Esophagus (tissue), 2 donors: ENCODE measurements at regions not wholly inside any gene's neighbourhood (a gene's known extent, or its start where the extent isn't known, plus 50 kb on each side); places are given as distances from the start of the nearest gene placed in this dataset.
"Not testable (repeated sequence)": the region's sequence is repeated elsewhere in the genome, so short reads cannot be mapped to it uniquely, and the experiment has no call there.

Source experiments
- H3K27ac ChIP-seq, 2 donors: one replicate each; pipeline ENCODE4 v1.5.1; 2013; ENCODE audit warnings: low read depth in 2 of 2, mild to moderate bottlenecking in 2 of 2, inconsistent platforms in 1 of 2, low read length in 1 of 2, moderate library complexity in 1 of 2
- H3K27me3 ChIP-seq, 2 donors: one replicate each; pipeline ENCODE4 v1.6.1; 2013; ENCODE audit warnings: low read length in 2 of 2, control low read depth in 1 of 2, mild to moderate bottlenecking in 1 of 2; ENCODE audit not compliant: insufficient read depth in 2 of 2, control insufficient read depth in 1 of 2
- H3K36me3 ChIP-seq, 2 donors: one replicate each; pipeline ENCODE4 v1.6.1; 2013; ENCODE audit warnings: low read length in 1 of 2; ENCODE audit not compliant: control insufficient read depth in 2 of 2, insufficient read depth in 2 of 2
- H3K4me1 ChIP-seq, 2 donors: one replicate each; pipeline ENCODE4 v1.6.1; 2013; ENCODE audit warnings: low read length in 1 of 2; ENCODE audit not compliant: control insufficient read depth in 2 of 2, insufficient read depth in 2 of 2
- H3K4me3 ChIP-seq, 2 donors: one replicate each; pipeline ENCODE4 v1.5.1; 2013; ENCODE audit warnings: low read length in 2 of 2, mild to moderate bottlenecking in 2 of 2, low read depth in 1 of 2, moderate library complexity in 1 of 2
- H3K9me3 ChIP-seq, 2 donors: one replicate each; pipeline ENCODE4 v1.6.1; 2013; ENCODE audit warnings: mild to moderate bottlenecking in 2 of 2, low read depth in 1 of 2, low read length in 1 of 2, moderate library complexity in 1 of 2; ENCODE audit not compliant: control insufficient read depth in 2 of 2, insufficient read depth in 1 of 2
- WGBS, 2 donors: extraction: QIAGEN DNeasy Blood & Tissue Kit; methylation state at CpG; one replicate each; pipeline ENCODE4 v1.1.7; 2013; 5-methylcytosine and 5-hydroxymethylcytosine counted together
- donor health status: healthy with polysubstance abuse.
- donor health status: Bipolar disorder and iron deficiency.

- Histone ChIP-seq H3K4me3 (no peak overlapping the region), H3K36me3 (no peaks in the 10 kb centered on the region), H3K4me1 (no peaks in the 10 kb centered on the region), H3K27me3 (no peaks in the 10 kb centered on the region), H3K27ac (no peak overlapping the region), H3K9me3 (no peaks in the 10 kb centered on the region)
Measured at GRCh38 chr13:53417601-53418000, 389.0 kb downstream of the OLFM4 start.

- 78 to 85% methylated on average over 1 of the region's 1 CpG for WGBS, 2 donors
- no peak overlapping the region for H3K27ac ChIP-seq
- H3K4me3 ChIP-seq, result no peak overlapping the region
- H3K9me3 ChIP-seq, result no peaks in the 10 kb centered on the region
- no peaks in the 10 kb centered on the region for H3K36me3 ChIP-seq
- no peaks in the 10 kb centered on the region for H3K27me3 ChIP-seq
- no peaks in the 10 kb centered on the region for H3K4me1 ChIP-seq
Measured at GRCh38 chr13:53422415-53422814, 393.8 kb downstream of the OLFM4 start.

GRCh38 chr13:53436396-53436795, 407.8 kb downstream of the OLFM4 start:
- H3K36me3 ChIP-seq, result no peaks in the 10 kb centered on the region
- 50 to 56% methylated on average over 3 of the region's 3 CpGs for WGBS, 2 donors
- H3K9me3 ChIP-seq, result peaks cover 0 to 2% of the 10 kb centered on the region in 2 donors
- no peak overlapping the region for H3K27ac ChIP-seq
- H3K4me3 ChIP-seq, result no peak overlapping the region
- H3K4me1 ChIP-seq, result no peaks in the 10 kb centered on the region
- H3K27me3 ChIP-seq, result no peaks in the 10 kb centered on the region

GRCh38 chr13:53439439-53440225, 411.0 kb downstream of the OLFM4 start:
- Histone ChIP-seq H3K27ac (no peak overlapping the region), H3K27me3 (no peaks in the 10 kb centered on the region)
- WGBS, 2 donors, result 96 to 98% methylated on average over 14 to 19 of the region's 20 CpGs

GRCh38 chr13:53442979-53443378, 414.4 kb downstream of the OLFM4 start:
- H3K4me3 ChIP-seq, result no peak overlapping the region
- WGBS, 2 donors, result 85 to 86% methylated on average over 5 of the region's 5 CpGs
- no peaks in the 10 kb centered on the region for H3K36me3 ChIP-seq
- no peak overlapping the region for H3K27ac ChIP-seq
- no peaks in the 10 kb centered on the region for H3K4me1 ChIP-seq
- H3K27me3 ChIP-seq, result no peaks in the 10 kb centered on the region
- peaks cover 0 to 6% of the 10 kb centered on the region in 2 donors for H3K9me3 ChIP-seq

More at GRCh38 chr13:53439439-53440225, 411.0 kb downstream of the OLFM4 start:
- peaks cover 0 to 2% of the 10 kb centered on the region in 2 donors for H3K9me3 ChIP-seq
- H3K4me1 ChIP-seq, result no peaks in the 10 kb centered on the region
- no peaks in the 10 kb centered on the region for H3K36me3 ChIP-seq
- no peak overlapping the region for H3K4me3 ChIP-seq

- no peaks in the 10 kb centered on the region for H3K4me1 ChIP-seq
- H3K4me3 ChIP-seq, result no peak overlapping the region
- no peaks in the 10 kb centered on the region for H3K27me3 ChIP-seq
- no peaks in the 10 kb centered on the region for H3K36me3 ChIP-seq
- no peak overlapping the region for H3K27ac ChIP-seq
- WGBS, 2 donors, result 36 to 41% methylated on average over 1 of the region's 1 CpG
- H3K9me3 ChIP-seq, result peaks cover 0 to 7% of the 10 kb centered on the region in 2 donors
Measured at GRCh38 chr13:53445686-53446085, 417.1 kb downstream of the OLFM4 start.

GRCh38 chr13:53447456-53447855, 418.8 kb downstream of the OLFM4 start:
- WGBS, 2 donors, result 71 to 80% methylated on average over 4 of the region's 4 CpGs
- peaks cover 0 to 11% of the 10 kb centered on the region in 2 donors for H3K9me3 ChIP-seq
- no peaks in the 10 kb centered on the region for H3K4me1 ChIP-seq
- no peaks in the 10 kb centered on the region for H3K36me3 ChIP-seq
- H3K27me3 ChIP-seq, result no peaks in the 10 kb centered on the region
- H3K4me3 ChIP-seq, result no peak overlapping the region
- no peak overlapping the region for H3K27ac ChIP-seq

GRCh38 chr13:53447863-53448262, 419.2 kb downstream of the OLFM4 start:
- H3K9me3 ChIP-seq, result peaks cover 0 to 11% of the 10 kb centered on the region in 2 donors
- H3K4me3 ChIP-seq, result no peak overlapping the region
- H3K27me3 ChIP-seq, result no peaks in the 10 kb centered on the region
- H3K36me3 ChIP-seq, result no peaks in the 10 kb centered on the region
- no peaks in the 10 kb centered on the region for H3K4me1 ChIP-seq
- H3K27ac ChIP-seq, result no peak overlapping the region
- 58 to 73% methylated on average over 5 of the region's 5 CpGs for WGBS, 2 donors

GRCh38 chr13:53452263-53452808, 423.7 kb downstream of the OLFM4 start:
- not testable (repeated sequence) for H3K9me3 ChIP-seq, H3K27me3 ChIP-seq, H3K4me3 ChIP-seq, H3K36me3 ChIP-seq, H3K4me1 ChIP-seq, H3K27ac ChIP-seq
- WGBS, 2 donors, result 93 to 94% methylated on average over 23 to 28 of the region's 29 CpGs

GRCh38 chr13:53460796-53461195, 432.2 kb downstream of the OLFM4 start:
- Histone ChIP-seq H3K27ac (no peak overlapping the region), H3K36me3 (no peaks in the 10 kb centered on the region), H3K9me3 (no peaks in the 10 kb centered on the region), H3K4me3 (no peak overlapping the region), H3K27me3 (no peaks in the 10 kb centered on the region), H3K4me1 (no peaks in the 10 kb centered on the region)
- 49 to 54% methylated on average over 1 of the region's 1 CpG for WGBS, 2 donors
